Adrenal gland (tissue), 5 donors: ENCODE measurements at regions not wholly inside any gene's neighbourhood (a gene's known extent, or its start where the extent isn't known, plus 50 kb on each side); places are given as distances from the start of the nearest gene placed in this dataset.

Experiments
- CTCF ChIP-seq, 6 experiments: fragments of 450-650 bp in 4 of 6; fragments of 200-600 bp in 2 of 6; sonication (generic) in 1 of 6; IDR thresholded peaks; 1 replicate in 5 of 6; 2 replicates in 1 of 6; pipeline versions ENCODE4 v1.5.1 to v1.8.0; 2016 to 2021; ENCODE audit warnings: antibody characterized with exemption in 6 of 6, mild to moderate bottlenecking in 2 of 6, moderate library complexity in 1 of 6
- POLR2A ChIP-seq, 2 donors: fragments of 450-650 bp; IDR thresholded peaks; one replicate each; pipeline ENCODE4 v1.6.1; 2017; ENCODE audit warnings: antibody characterized with exemption in 2 of 2, mild to moderate bottlenecking in 2 of 2, moderate library complexity in 1 of 2
- donor health status: DM: no; HTN: no; CAD: no.

- TF ChIP-seq CTCF (IDR thresholded peaks at IDR 0.05) (no peak), POLR2A (IDR thresholded peaks at IDR 0.05) (no peak)
Measured at GRCh38 chr2:9106338-9107167, 100.1 kb upstream of the ASAP2 start.
